Liver (tissue), 3 donors: ENCODE measurements at regions not wholly inside any gene's neighbourhood (a gene's known extent, or its start where the extent isn't known, plus 50 kb on each side); places are given as distances from the start of the nearest gene placed in this dataset.
"Not testable (repeated sequence)": the region's sequence is repeated elsewhere in the genome, so short reads cannot be mapped to it uniquely, and the experiment has no call there.

Experiments used
- EGR1 ChIP-seq, 2 donors: IDR thresholded peaks; 2 replicates each; pipeline ENCODE4 v1.6.1; 2016 to 2018; ENCODE audit warnings: antibody characterized with exemption in 2 of 2, low read depth in 2 of 2
- GABPA ChIP-seq, 2 donors: IDR thresholded peaks in 1 of 2; conservative IDR thresholded peaks in 1 of 2; 2 replicates each; pipeline ENCODE4 v1.6.1; 2016; ENCODE audit warnings: antibody characterized with exemption in 2 of 2, mild to moderate bottlenecking in 1 of 2, moderate library complexity in 1 of 2
- JUND ChIP-seq, 2 donors: IDR thresholded peaks; 2 replicates each; pipeline ENCODE4 v1.6.1; 2016; ENCODE audit warnings: antibody characterized with exemption in 2 of 2
- NR2F2 ChIP-seq: IDR thresholded peaks from 2 replicates; pipeline ENCODE4 v1.6.1; 2016; ENCODE audit warnings: antibody characterized with exemption
- RAD21 ChIP-seq, 2 donors: IDR thresholded peaks; 2 replicates each; pipeline ENCODE4 v1.6.1; 2016; ENCODE audit warnings: antibody characterized with exemption in 2 of 2, mild to moderate bottlenecking in 2 of 2
- SP1 ChIP-seq: IDR thresholded peaks from 2 replicates; pipeline ENCODE4 v1.6.1; 2018; ENCODE audit warnings: antibody characterized with exemption, mild to moderate bottlenecking
- TAF1 ChIP-seq: conservative IDR thresholded peaks from 2 replicates; pipeline ENCODE4 v1.6.1; 2016; ENCODE audit warnings: antibody characterized with exemption, mild to moderate bottlenecking
- YY1 ChIP-seq: IDR thresholded peaks from 2 replicates; pipeline ENCODE4 v1.6.1; 2016; ENCODE audit warnings: antibody characterized with exemption, mild to moderate bottlenecking
- TF ChIP-seq, protein P1 (sequence below): fragments of 150-350 bp; IDR thresholded peaks from 2 replicates; pipeline ENCODE4 v1.5.1; 2017; ENCODE audit warnings: improper control_type of control experiment, low read depth, low read length; ENCODE audit not compliant: missing input control
- TF ChIP-seq, protein P2 (sequence below): IDR thresholded peaks from 2 replicates; pipeline ENCODE4 v1.6.1; 2016; ENCODE audit warnings: antibody characterized with exemption, mild to moderate bottlenecking
- TF ChIP-seq, protein P3 (sequence below): IDR thresholded peaks from 2 replicates; pipeline ENCODE4 v1.6.1; 2016; ENCODE audit warnings: antibody characterized with exemption
- TF ChIP-seq, protein P4 (sequence below): IDR thresholded peaks from 2 replicates; pipeline ENCODE4 v1.6.1; 2016; ENCODE audit warnings: antibody characterized with exemption
- TF ChIP-seq, protein P5 (sequence below): IDR thresholded peaks from 2 replicates; pipeline ENCODE4 v1.6.1; 2016; ENCODE audit warnings: antibody characterized with exemption
- donor health status: healthy.
- donor health status: healthy.

DNA sequence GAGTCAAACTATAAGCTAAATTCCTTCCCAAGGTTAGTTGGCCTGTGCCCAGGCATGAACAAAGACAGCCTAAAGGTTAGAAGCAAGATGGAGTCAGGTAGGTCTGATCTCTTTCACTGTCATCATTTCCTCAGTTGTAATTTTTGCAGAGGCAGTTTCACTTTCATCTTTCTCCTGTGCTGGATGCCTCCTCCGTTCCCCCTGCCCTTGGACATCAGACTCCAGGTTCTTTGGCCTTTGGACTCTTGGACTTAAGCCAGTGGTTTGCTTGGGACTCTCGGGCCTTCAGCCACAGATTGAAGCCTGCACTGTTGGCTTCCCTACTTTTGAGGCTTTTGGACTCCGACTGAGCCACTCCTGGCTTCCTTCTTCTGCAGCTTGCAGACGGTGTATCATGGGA is 4013.8 kb upstream of the TPTE start:
- TF ChIP-seq, protein P1, sequence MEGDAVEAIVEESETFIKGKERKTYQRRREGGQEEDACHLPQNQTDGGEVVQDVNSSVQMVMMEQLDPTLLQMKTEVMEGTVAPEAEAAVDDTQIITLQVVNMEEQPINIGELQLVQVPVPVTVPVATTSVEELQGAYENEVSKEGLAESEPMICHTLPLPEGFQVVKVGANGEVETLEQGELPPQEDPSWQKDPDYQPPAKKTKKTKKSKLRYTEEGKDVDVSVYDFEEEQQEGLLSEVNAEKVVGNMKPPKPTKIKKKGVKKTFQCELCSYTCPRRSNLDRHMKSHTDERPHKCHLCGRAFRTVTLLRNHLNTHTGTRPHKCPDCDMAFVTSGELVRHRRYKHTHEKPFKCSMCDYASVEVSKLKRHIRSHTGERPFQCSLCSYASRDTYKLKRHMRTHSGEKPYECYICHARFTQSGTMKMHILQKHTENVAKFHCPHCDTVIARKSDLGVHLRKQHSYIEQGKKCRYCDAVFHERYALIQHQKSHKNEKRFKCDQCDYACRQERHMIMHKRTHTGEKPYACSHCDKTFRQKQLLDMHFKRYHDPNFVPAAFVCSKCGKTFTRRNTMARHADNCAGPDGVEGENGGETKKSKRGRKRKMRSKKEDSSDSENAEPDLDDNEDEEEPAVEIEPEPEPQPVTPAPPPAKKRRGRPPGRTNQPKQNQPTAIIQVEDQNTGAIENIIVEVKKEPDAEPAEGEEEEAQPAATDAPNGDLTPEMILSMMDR, result not testable (repeated sequence)
- not testable (repeated sequence) for TF ChIP-seq GABPA (IDR thresholded peaks at IDR 0.05 in 1 of 2, conservative IDR thresholded peaks at IDR 0.05 in 1 of 2); EGR1 (IDR thresholded peaks at IDR 0.05; ENCODE audit: low read depth in 2 of 2); JUND (IDR thresholded peaks at IDR 0.05); YY1; NR2F2; RAD21 (IDR thresholded peaks at IDR 0.05); SP1; TAF1
- TF ChIP-seq, protein P2, sequence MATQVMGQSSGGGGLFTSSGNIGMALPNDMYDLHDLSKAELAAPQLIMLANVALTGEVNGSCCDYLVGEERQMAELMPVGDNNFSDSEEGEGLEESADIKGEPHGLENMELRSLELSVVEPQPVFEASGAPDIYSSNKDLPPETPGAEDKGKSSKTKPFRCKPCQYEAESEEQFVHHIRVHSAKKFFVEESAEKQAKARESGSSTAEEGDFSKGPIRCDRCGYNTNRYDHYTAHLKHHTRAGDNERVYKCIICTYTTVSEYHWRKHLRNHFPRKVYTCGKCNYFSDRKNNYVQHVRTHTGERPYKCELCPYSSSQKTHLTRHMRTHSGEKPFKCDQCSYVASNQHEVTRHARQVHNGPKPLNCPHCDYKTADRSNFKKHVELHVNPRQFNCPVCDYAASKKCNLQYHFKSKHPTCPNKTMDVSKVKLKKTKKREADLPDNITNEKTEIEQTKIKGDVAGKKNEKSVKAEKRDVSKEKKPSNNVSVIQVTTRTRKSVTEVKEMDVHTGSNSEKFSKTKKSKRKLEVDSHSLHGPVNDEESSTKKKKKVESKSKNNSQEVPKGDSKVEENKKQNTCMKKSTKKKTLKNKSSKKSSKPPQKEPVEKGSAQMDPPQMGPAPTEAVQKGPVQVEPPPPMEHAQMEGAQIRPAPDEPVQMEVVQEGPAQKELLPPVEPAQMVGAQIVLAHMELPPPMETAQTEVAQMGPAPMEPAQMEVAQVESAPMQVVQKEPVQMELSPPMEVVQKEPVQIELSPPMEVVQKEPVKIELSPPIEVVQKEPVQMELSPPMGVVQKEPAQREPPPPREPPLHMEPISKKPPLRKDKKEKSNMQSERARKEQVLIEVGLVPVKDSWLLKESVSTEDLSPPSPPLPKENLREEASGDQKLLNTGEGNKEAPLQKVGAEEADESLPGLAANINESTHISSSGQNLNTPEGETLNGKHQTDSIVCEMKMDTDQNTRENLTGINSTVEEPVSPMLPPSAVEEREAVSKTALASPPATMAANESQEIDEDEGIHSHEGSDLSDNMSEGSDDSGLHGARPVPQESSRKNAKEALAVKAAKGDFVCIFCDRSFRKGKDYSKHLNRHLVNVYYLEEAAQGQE, result not testable (repeated sequence)
- TF ChIP-seq, protein P3, sequence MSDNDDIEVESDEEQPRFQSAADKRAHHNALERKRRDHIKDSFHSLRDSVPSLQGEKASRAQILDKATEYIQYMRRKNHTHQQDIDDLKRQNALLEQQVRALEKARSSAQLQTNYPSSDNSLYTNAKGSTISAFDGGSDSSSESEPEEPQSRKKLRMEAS, result not testable (repeated sequence)
- TF ChIP-seq, protein P4, sequence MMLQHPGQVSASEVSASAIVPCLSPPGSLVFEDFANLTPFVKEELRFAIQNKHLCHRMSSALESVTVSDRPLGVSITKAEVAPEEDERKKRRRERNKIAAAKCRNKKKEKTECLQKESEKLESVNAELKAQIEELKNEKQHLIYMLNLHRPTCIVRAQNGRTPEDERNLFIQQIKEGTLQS, result not testable (repeated sequence)
- TF ChIP-seq, protein P5, sequence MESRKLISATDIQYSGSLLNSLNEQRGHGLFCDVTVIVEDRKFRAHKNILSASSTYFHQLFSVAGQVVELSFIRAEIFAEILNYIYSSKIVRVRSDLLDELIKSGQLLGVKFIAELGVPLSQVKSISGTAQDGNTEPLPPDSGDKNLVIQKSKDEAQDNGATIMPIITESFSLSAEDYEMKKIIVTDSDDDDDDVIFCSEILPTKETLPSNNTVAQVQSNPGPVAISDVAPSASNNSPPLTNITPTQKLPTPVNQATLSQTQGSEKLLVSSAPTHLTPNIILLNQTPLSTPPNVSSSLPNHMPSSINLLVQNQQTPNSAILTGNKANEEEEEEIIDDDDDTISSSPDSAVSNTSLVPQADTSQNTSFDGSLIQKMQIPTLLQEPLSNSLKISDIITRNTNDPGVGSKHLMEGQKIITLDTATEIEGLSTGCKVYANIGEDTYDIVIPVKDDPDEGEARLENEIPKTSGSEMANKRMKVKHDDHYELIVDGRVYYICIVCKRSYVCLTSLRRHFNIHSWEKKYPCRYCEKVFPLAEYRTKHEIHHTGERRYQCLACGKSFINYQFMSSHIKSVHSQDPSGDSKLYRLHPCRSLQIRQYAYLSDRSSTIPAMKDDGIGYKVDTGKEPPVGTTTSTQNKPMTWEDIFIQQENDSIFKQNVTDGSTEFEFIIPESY, result not testable (repeated sequence)
